PFSK-1 (cell line): ENCODE measurements at regions not wholly inside any gene's neighbourhood (a gene's known extent, or its start where the extent isn't known, plus 50 kb on each side); places are given as distances from the start of the nearest gene placed in this dataset.

Experiments used
- FOXP2 ChIP-seq: optimal IDR thresholded peaks from 2 replicates; pipeline ENCODE3; 2011; ENCODE audit warnings: borderline replicate concordance, control low read depth, inconsistent platforms; ENCODE audit not compliant: insufficient read depth; ENCODE audit errors: extremely low read length, extremely low read depth
- POLR2AphosphoS5 ChIP-seq: IDR thresholded peaks from 2 replicates; pipeline ENCODE4 v1.6.1; 2012; ENCODE audit warnings: low read depth, mild to moderate bottlenecking, control low read depth, low read length, moderate library complexity
- SIN3A ChIP-seq: IDR thresholded peaks from 2 replicates; pipeline ENCODE4 v1.6.1; 2012; ENCODE audit warnings: mild to moderate bottlenecking, low read length, moderate library complexity, borderline replicate concordance; ENCODE audit not compliant: insufficient read depth
- TAF1 ChIP-seq: IDR thresholded peaks from 2 replicates; pipeline ENCODE4 v1.6.1; 2012; ENCODE audit warnings: low read length, control low read depth, borderline replicate concordance; ENCODE audit not compliant: insufficient read depth
- TF ChIP-seq, protein P1 (sequence below), 2 experiments: IDR thresholded peaks; 2 replicates each; pipeline versions ENCODE4 v1.6.1 to v1.8.0; 2011 to 2012; ENCODE audit warnings: low read depth in 2 of 2, low read length in 2 of 2, control low read depth in 1 of 2, inconsistent platforms in 1 of 2, mild to moderate bottlenecking in 1 of 2, moderate library complexity in 1 of 2; ENCODE audit not compliant: insufficient read depth in 1 of 2

GRCh38 chr13:90454002-90454636 is 893.4 kb upstream of the MIR17HG start:
- TF ChIP-seq FOXP2, result no peak
- TF ChIP-seq POLR2AphosphoS5, result no peak
- TF ChIP-seq TAF1, result no peak
- no peak for TF ChIP-seq SIN3A
- TF ChIP-seq, protein P1, sequence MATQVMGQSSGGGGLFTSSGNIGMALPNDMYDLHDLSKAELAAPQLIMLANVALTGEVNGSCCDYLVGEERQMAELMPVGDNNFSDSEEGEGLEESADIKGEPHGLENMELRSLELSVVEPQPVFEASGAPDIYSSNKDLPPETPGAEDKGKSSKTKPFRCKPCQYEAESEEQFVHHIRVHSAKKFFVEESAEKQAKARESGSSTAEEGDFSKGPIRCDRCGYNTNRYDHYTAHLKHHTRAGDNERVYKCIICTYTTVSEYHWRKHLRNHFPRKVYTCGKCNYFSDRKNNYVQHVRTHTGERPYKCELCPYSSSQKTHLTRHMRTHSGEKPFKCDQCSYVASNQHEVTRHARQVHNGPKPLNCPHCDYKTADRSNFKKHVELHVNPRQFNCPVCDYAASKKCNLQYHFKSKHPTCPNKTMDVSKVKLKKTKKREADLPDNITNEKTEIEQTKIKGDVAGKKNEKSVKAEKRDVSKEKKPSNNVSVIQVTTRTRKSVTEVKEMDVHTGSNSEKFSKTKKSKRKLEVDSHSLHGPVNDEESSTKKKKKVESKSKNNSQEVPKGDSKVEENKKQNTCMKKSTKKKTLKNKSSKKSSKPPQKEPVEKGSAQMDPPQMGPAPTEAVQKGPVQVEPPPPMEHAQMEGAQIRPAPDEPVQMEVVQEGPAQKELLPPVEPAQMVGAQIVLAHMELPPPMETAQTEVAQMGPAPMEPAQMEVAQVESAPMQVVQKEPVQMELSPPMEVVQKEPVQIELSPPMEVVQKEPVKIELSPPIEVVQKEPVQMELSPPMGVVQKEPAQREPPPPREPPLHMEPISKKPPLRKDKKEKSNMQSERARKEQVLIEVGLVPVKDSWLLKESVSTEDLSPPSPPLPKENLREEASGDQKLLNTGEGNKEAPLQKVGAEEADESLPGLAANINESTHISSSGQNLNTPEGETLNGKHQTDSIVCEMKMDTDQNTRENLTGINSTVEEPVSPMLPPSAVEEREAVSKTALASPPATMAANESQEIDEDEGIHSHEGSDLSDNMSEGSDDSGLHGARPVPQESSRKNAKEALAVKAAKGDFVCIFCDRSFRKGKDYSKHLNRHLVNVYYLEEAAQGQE (IDR thresholded peaks at IDR 0.05; ENCODE audit: insufficient read depth in 1 of 2, low read depth in 2 of 2, low read length in 2 of 2), result no peak

DNA sequence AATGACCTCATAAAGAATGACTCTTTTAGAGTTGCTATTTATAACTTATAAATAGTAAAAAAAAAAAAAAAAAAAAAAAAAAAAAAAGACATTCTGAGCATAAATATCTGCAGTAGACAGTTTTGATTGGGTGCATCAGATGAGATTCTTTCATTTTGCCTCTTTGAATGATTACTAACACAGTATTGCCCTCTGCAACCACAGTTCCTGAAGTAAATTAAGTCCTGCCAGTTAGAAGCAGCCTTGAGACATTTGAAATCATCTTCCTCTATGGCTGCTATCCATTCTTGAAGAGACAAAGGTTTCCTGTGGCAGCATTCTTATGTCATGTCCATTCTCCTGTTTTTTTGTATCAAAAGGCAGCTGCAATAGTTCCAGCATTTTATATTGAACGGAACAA is 892.4 kb upstream of the MIR17HG start:
- no peak for TF ChIP-seq TAF1
- no peak for TF ChIP-seq POLR2AphosphoS5
- TF ChIP-seq, protein P1 (IDR thresholded peaks at IDR 0.05; ENCODE audit: insufficient read depth in 1 of 2, low read depth in 2 of 2, low read length in 2 of 2), result no peak
- TF ChIP-seq SIN3A, result no peak
- TF ChIP-seq FOXP2, result no peak

DNA sequence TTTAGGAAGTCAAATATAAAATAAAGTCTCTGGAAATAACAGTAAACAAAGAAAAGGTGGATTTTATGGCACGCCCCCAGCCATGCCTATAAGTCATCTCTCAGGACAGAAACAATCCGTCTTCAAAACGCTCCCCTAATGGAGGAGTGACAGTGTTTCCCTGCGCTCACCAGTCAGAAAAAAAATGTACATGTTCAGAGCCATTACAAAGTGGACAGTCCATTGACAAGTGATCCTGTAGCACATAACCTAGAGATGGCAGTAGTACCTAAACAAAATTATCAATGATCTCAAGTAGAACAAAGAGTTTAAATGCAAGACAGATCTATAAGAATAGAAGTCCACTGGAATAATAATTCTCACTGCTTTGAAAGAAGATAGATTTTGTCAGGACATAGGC is 891.7 kb upstream of the MIR17HG start:
- no peak for TF ChIP-seq FOXP2
- no peak for TF ChIP-seq POLR2AphosphoS5
- TF ChIP-seq, protein P1 (IDR thresholded peaks at IDR 0.05; ENCODE audit: insufficient read depth in 1 of 2, low read depth in 2 of 2, low read length in 2 of 2), result no peak
- TF ChIP-seq TAF1, result no peak
- no peak for TF ChIP-seq SIN3A

DNA sequence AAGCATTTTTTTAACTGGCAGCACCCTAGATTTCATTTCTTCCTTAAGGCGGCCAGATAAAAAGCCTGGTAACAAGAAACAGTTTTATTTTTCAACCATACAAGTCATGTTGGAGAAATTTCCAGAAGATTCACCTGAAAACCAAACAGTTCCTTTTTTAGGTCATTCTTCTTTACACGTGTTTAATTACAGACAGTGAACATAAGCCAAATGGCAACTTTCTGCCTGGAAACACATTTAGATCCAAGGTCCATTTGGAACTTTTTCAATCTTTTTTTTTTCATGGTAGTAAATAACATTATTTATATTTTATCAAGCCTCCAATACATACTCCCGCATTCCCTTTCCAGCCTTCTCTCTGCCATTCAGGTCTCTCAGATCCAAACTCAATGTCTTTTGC is 886.1 kb upstream of the MIR17HG start:
- TF ChIP-seq, protein P1 (IDR thresholded peaks at IDR 0.05; ENCODE audit: insufficient read depth in 1 of 2, low read depth in 2 of 2, low read length in 2 of 2), result no peak
- TF ChIP-seq TAF1, result no peak
- no peak for TF ChIP-seq POLR2AphosphoS5
- TF ChIP-seq FOXP2, result no peak

GRCh38 chr13:90477216-90477615 is 870.3 kb upstream of the MIR17HG start:
- TF ChIP-seq TAF1, result no peak
- TF ChIP-seq POLR2AphosphoS5, result no peak
- TF ChIP-seq, protein P1 (IDR thresholded peaks at IDR 0.05; ENCODE audit: insufficient read depth in 1 of 2, low read depth in 2 of 2, low read length in 2 of 2), result no peak
- no peak for TF ChIP-seq SIN3A
